Keratinocyte (primary cell): ENCODE measurements at regions not wholly inside any gene's neighbourhood (a gene's known extent, or its start where the extent isn't known, plus 50 kb on each side); places are given as distances from the start of the nearest gene placed in this dataset.

Source experiments
- DNase-seq: peaks from one replicate; pipeline ENCODE4 v3.0.0-alpha.2; 2011; ENCODE audit warnings: low read depth, missing footprints, low spot score
- FAIRE-seq: peaks from 2 replicates; lab custom pipeline; 2011; peaks lifted over from hg19 to GRCh38; lab: Jason Lieb, UNC
- H2AFZ ChIP-seq: 2 replicates; pipeline ENCODE4 v1.6.0; 2012; ENCODE audit warnings: low read length, control low read depth, inconsistent platforms; ENCODE audit not compliant: control insufficient read depth
- H3K27ac ChIP-seq: 2 replicates; pipeline ENCODE4 v1.5.1; 2011; ENCODE audit warnings: low read length; ENCODE audit not compliant: control insufficient read depth, insufficient read depth
- H3K27me3 ChIP-seq: 3 replicates; pipeline ENCODE4 v1.6.0; 2011; ENCODE audit warnings: low read length; ENCODE audit not compliant: control insufficient read depth, insufficient read depth; ENCODE audit errors: extremely low read depth
- H3K36me3 ChIP-seq, 2 experiments: 2 replicates in 1 of 2; 3 replicates in 1 of 2; pipeline ENCODE4 v1.5.1; 2011; ENCODE audit warnings: low read length in 2 of 2, mild to moderate bottlenecking in 1 of 2; ENCODE audit not compliant: control insufficient read depth in 2 of 2, insufficient read depth in 2 of 2; ENCODE audit errors: extremely low read depth in 1 of 2
- H3K4me1 ChIP-seq: 3 replicates; pipeline ENCODE4 v1.5.1; 2011; ENCODE audit warnings: low read length; ENCODE audit not compliant: control insufficient read depth, insufficient read depth; ENCODE audit errors: extremely low read depth
- H3K4me2 ChIP-seq: 3 replicates; pipeline ENCODE4 v1.6.0; 2011; ENCODE audit warnings: low read depth, low read length; ENCODE audit not compliant: control insufficient read depth, insufficient read depth; ENCODE audit errors: extremely low read depth
- H3K4me3 ChIP-seq, 3 experiments: fragments of 200-600 bp in 1 of 3; sonication (generic) in 1 of 3; 2 replicates in 2 of 3; 3 replicates in 1 of 3; pipeline ENCODE4 v1.5.1; 2011 to 2016; ENCODE audit warnings: low read length in 3 of 3, mild to moderate bottlenecking in 3 of 3, control low read depth in 2 of 3, inconsistent platforms in 1 of 3, low read depth in 1 of 3, mixed read lengths in 1 of 3, mixed run types in 1 of 3, moderate library complexity in 1 of 3; ENCODE audit not compliant: control insufficient read depth in 2 of 3, insufficient read depth in 2 of 3; ENCODE audit errors: extremely low read depth in 1 of 3
- H3K79me2 ChIP-seq: 2 replicates; pipeline ENCODE4 v1.6.0; 2012; ENCODE audit warnings: low read length; ENCODE audit not compliant: control insufficient read depth, insufficient read depth
- H3K9ac ChIP-seq: 3 replicates; pipeline ENCODE4 v1.6.0; 2011; ENCODE audit warnings: low read length; ENCODE audit not compliant: control insufficient read depth, insufficient read depth; ENCODE audit errors: extremely low read depth
- H3K9me1 ChIP-seq: 3 replicates; pipeline ENCODE4 v1.6.0; 2011; ENCODE audit warnings: low read length; ENCODE audit not compliant: control insufficient read depth, insufficient read depth; ENCODE audit errors: extremely low read depth
- H3K9me3 ChIP-seq: 2 replicates; pipeline ENCODE4 v1.5.1; 2012; ENCODE audit warnings: low read depth, low read length; ENCODE audit not compliant: control insufficient read depth
- H4K20me1 ChIP-seq: 3 replicates; pipeline ENCODE4 v1.6.0; 2011; ENCODE audit warnings: low read length; ENCODE audit not compliant: control insufficient read depth, insufficient read depth; ENCODE audit errors: extremely low read depth
- EZH2 ChIP-seq: IDR thresholded peaks from one replicate; pipeline ENCODE4 v1.6.1; 2012; ENCODE audit warnings: inconsistent platforms, mild to moderate bottlenecking, low read length, moderate library complexity
- dilution Hi-C: fragments of 300-500 bp; cut with MboI; formaldehyde crosslinking; loops from one replicate; pipeline ENCODE4 v1.7.0; 2020; ENCODE audit warnings: low sequenced_read_pairs; ENCODE audit not compliant: extremely low pct_ligation_motif_present
- TF ChIP-seq, protein P1 (sequence below), 3 experiments: IDR thresholded peaks in 1 of 3; conservative IDR thresholded peaks in 1 of 3; optimal IDR thresholded peaks in 1 of 3; 2 replicates in 2 of 3; 3 replicates in 1 of 3; pipeline versions ENCODE3 to v1.5.1; 2011; ENCODE audit warnings: low read length in 3 of 3, mild to moderate bottlenecking in 3 of 3, moderate library complexity in 2 of 3, control low read depth in 1 of 3, inconsistent platforms in 1 of 3; ENCODE audit not compliant: insufficient read depth in 2 of 3; ENCODE audit errors: extremely low read depth in 1 of 3

DNA sequence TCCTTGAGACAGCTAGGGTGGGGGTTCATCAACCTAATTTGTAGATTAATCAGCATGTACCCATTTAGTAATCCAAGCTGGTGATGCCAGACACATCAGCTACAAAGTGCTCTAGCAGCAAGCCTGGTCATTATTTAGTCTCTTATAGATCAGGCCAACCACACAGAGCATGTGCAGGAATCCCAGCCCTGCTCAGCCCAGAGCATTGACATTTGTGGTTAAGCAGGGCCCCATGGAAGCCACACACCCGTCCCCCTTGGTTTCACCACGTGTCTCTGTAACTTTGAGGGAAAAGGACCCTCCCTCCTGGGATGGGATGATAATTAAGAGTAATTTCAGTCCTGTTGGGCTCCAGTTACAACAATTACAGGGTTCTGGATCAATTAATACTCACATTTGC is 268.8 kb upstream of the RPL38 start:
- Histone ChIP-seq H3K79me2 (no peaks in the 10 kb centered on the region), H3K9ac (no peak overlapping the region), H4K20me1 (no peaks in the 10 kb centered on the region), H3K9me1 (no peaks in the 10 kb centered on the region), H3K27ac (no peak overlapping the region), H3K36me3 (no peaks in the 10 kb centered on the region), H2AFZ (no peak overlapping the region), H3K9me3 (no peaks in the 10 kb centered on the region), H3K4me3 (no peak overlapping the region), H3K27me3 (peaks cover 5% of the 10 kb centered on the region), H3K4me2 (no peak overlapping the region), H3K4me1 (no peaks in the 10 kb centered on the region)
- TF ChIP-seq EZH2, result no peak
- TF ChIP-seq, protein P1, sequence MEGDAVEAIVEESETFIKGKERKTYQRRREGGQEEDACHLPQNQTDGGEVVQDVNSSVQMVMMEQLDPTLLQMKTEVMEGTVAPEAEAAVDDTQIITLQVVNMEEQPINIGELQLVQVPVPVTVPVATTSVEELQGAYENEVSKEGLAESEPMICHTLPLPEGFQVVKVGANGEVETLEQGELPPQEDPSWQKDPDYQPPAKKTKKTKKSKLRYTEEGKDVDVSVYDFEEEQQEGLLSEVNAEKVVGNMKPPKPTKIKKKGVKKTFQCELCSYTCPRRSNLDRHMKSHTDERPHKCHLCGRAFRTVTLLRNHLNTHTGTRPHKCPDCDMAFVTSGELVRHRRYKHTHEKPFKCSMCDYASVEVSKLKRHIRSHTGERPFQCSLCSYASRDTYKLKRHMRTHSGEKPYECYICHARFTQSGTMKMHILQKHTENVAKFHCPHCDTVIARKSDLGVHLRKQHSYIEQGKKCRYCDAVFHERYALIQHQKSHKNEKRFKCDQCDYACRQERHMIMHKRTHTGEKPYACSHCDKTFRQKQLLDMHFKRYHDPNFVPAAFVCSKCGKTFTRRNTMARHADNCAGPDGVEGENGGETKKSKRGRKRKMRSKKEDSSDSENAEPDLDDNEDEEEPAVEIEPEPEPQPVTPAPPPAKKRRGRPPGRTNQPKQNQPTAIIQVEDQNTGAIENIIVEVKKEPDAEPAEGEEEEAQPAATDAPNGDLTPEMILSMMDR (optimal IDR thresholded peaks at IDR 0.05 in 1 of 3, IDR thresholded peaks at IDR 0.05 in 1 of 3, conservative IDR thresholded peaks at IDR 0.05 in 1 of 3; ENCODE audit: extremely low read depth in 1 of 3, insufficient read depth in 2 of 3, low read length in 3 of 3), result no peak
- FAIRE-seq (no peak), DNase-seq (no peak)
- dilution Hi-C loops, result no loop called here

DNA sequence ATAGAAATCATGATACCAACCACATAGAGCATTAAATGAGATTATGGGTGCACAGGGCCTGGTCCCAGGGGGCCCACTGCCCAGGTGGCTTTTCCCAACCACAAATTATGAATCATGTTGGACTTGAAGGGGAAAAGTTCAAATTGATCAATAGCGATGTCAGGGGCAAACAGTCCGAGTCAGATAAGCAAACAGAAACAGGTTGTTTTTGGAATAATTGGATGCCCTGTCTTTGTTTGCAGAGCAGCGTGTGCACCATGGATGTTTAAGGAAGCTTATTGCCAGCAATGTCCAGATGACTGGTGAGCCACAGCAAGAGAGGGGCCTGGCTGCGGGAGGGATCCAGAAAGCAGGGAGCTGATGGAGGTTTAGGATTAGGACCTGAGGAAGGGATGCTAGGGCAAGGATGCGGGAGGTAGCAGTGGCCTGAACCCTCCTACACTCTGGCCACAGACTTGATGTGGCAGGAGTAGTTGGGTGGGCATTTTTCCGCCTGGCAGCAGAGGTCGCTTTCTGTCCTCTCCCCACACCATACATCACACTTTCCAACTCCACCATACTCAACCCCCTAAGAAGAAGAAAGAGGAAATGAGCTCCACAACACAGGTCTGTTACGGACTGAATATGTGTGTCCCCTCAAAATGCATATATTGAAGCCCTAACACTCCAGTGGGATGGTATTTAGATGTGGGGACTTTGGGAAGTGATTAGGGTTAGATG is 266.4 kb upstream of the RPL38 start:
- Histone ChIP-seq H3K27me3 (peaks cover 5% of the 10 kb centered on the region), H4K20me1 (no peaks in the 10 kb centered on the region), H3K4me1 (no peaks in the 10 kb centered on the region), H3K9ac (no peak overlapping the region), H3K36me3 (no peaks in the 10 kb centered on the region), H3K79me2 (no peaks in the 10 kb centered on the region), H3K4me3 (no peak overlapping the region), H3K27ac (no peak overlapping the region), H2AFZ (no peak overlapping the region), H3K9me3 (no peaks in the 10 kb centered on the region), H3K4me2 (no peak overlapping the region), H3K9me1 (no peaks in the 10 kb centered on the region)
- dilution Hi-C loops, result no loop called here
- DNase-seq (no peak), FAIRE-seq (no peak)
- TF ChIP-seq EZH2, result no peak
- TF ChIP-seq, protein P1 (optimal IDR thresholded peaks at IDR 0.05 in 1 of 3, IDR thresholded peaks at IDR 0.05 in 1 of 3, conservative IDR thresholded peaks at IDR 0.05 in 1 of 3; ENCODE audit: extremely low read depth in 1 of 3, insufficient read depth in 2 of 3, low read length in 3 of 3), result no peak
